HEK293 (cell line): ENCODE measurements at regions not wholly inside any gene's neighbourhood (a gene's known extent, or its start where the extent isn't known, plus 50 kb on each side); places are given as distances from the start of the nearest gene placed in this dataset.

Experiments
- YY1 ChIP-seq: fragments of 450-650 bp; formaldehyde crosslinking; IDR thresholded peaks from 2 replicates; pipeline ENCODE4 v1.5.1; 2018; ENCODE audit warnings: missing biosample characterization, missing genetic modification characterization
- ZFP37 ChIP-seq: fragments of 450-650 bp; formaldehyde crosslinking; IDR thresholded peaks from 2 replicates; pipeline ENCODE4 v1.5.1; 2016; ENCODE audit warnings: missing biosample characterization, missing genetic modification characterization
- ZNF169 ChIP-seq: fragments of 450-650 bp; formaldehyde crosslinking; IDR thresholded peaks from 2 replicates; pipeline ENCODE4 v1.5.1; 2016; ENCODE audit warnings: missing biosample characterization, missing genetic modification characterization
- ZNF174 ChIP-seq: fragments of 450-650 bp; formaldehyde crosslinking; IDR thresholded peaks from 2 replicates; pipeline ENCODE4 v1.5.0; 2017; ENCODE audit warnings: missing biosample characterization, mild to moderate bottlenecking, missing genetic modification characterization
- ZNF214 ChIP-seq: fragments of 450-650 bp; formaldehyde crosslinking; IDR thresholded peaks from 2 replicates; pipeline ENCODE4 v1.5.1; 2017; ENCODE audit warnings: missing biosample characterization, mild to moderate bottlenecking, missing genetic modification characterization, borderline replicate concordance
- TF ChIP-seq, protein P1 (sequence below): fragments of 450-650 bp; formaldehyde crosslinking; IDR thresholded peaks from 2 replicates; pipeline ENCODE4 v1.5.1; 2016; ENCODE audit warnings: missing biosample characterization, missing genetic modification characterization
- TF ChIP-seq, protein P2 (sequence below): fragments of 450-650 bp; formaldehyde crosslinking; optimal IDR thresholded peaks from 2 replicates; pipeline ENCODE3; 2016; ENCODE audit warnings: missing biosample characterization, mild to moderate bottlenecking, missing genetic modification characterization

DNA sequence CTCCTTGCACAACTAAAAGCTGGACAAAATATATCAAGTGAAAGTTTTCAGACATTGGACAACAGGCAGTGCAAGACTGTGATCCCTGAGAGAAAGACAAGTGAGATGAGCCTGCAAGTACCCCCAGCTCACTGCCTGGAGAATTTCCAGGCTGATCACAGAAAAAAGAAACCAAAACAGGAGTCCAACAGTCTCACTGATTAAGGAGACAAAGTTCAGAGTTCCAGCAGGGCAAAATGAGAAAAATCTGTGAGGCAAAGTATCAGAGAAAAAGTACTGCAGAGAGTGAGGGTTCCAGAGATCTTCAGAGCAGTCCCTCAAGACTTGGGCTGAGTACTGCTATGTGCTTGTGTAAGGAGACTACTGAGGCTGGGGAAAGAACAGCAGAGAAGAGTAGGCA lies 56.0 kb upstream of the PRSS3 start:
- TF ChIP-seq ZNF174 (tag by site-specific recombination) (no peak), ZFP37 (tag by site-specific recombination) (no peak), ZNF214 (no peak), ZNF169 (no peak), YY1 (tag by site-specific recombination) (no peak)
- TF ChIP-seq, protein P1, sequence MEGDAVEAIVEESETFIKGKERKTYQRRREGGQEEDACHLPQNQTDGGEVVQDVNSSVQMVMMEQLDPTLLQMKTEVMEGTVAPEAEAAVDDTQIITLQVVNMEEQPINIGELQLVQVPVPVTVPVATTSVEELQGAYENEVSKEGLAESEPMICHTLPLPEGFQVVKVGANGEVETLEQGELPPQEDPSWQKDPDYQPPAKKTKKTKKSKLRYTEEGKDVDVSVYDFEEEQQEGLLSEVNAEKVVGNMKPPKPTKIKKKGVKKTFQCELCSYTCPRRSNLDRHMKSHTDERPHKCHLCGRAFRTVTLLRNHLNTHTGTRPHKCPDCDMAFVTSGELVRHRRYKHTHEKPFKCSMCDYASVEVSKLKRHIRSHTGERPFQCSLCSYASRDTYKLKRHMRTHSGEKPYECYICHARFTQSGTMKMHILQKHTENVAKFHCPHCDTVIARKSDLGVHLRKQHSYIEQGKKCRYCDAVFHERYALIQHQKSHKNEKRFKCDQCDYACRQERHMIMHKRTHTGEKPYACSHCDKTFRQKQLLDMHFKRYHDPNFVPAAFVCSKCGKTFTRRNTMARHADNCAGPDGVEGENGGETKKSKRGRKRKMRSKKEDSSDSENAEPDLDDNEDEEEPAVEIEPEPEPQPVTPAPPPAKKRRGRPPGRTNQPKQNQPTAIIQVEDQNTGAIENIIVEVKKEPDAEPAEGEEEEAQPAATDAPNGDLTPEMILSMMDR (tag by site-specific recombination), result no peak
- TF ChIP-seq, protein P2, sequence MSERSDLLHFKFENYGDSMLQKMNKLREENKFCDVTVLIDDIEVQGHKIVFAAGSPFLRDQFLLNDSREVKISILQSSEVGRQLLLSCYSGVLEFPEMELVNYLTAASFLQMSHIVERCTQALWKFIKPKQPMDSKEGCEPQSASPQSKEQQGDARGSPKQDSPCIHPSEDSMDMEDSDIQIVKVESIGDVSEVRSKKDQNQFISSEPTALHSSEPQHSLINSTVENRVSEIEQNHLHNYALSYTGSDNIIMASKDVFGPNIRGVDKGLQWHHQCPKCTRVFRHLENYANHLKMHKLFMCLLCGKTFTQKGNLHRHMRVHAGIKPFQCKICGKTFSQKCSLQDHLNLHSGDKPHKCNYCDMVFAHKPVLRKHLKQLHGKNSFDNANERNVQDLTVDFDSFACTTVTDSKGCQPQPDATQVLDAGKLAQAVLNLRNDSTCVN (tag by site-specific recombination), result no peak
